ENCODE measurements at regions not wholly inside any gene's neighbourhood (a gene's known extent, or its start where the extent isn't known, plus 50 kb on each side); places are given as distances from the start of the nearest gene placed in this dataset.
"Not testable (repeated sequence)": the region's sequence is repeated elsewhere in the genome, so short reads cannot be mapped to it uniquely, and the experiment has no call there.

GRCh38 chr5:125486634-125487033, 740.2 kb upstream of the ZNF608 start:
- Histone ChIP-seq H3K36me3 (no peaks in the 10 kb centered on the region), H3K9me3 (no peaks in the 10 kb centered on the region), H3K4me3 (ENCODE audit: low read depth, low read length) (no peak overlapping the region), H3K4me1 (peaks cover 43% of the 10 kb centered on the region), H3K27me3 (no peaks in the 10 kb centered on the region)
- no peak for DNase-seq
- TF ChIP-seq, protein P1, sequence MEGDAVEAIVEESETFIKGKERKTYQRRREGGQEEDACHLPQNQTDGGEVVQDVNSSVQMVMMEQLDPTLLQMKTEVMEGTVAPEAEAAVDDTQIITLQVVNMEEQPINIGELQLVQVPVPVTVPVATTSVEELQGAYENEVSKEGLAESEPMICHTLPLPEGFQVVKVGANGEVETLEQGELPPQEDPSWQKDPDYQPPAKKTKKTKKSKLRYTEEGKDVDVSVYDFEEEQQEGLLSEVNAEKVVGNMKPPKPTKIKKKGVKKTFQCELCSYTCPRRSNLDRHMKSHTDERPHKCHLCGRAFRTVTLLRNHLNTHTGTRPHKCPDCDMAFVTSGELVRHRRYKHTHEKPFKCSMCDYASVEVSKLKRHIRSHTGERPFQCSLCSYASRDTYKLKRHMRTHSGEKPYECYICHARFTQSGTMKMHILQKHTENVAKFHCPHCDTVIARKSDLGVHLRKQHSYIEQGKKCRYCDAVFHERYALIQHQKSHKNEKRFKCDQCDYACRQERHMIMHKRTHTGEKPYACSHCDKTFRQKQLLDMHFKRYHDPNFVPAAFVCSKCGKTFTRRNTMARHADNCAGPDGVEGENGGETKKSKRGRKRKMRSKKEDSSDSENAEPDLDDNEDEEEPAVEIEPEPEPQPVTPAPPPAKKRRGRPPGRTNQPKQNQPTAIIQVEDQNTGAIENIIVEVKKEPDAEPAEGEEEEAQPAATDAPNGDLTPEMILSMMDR (IDR thresholded peaks at IDR 0.05; ENCODE audit: low read depth, low read length): no peak

DNA sequence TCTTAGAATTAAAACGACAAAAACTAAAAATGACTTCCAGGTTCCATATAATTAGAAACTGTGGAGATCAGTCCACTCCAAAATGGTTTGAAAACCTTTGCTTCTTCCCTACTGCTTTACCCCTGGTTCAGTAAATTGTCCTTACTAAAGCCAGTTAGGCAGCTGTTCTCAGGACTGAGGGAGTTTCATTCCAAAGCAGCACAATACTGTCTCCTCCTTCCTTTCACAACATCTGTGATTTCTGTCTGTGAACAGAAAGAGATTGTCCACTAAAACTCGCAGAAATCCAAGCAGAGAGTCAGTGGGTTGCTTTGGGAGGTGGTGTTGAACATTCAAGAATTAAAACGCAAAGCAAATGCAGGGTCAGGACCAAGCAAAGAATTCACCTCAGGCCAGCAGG, 740.8 kb upstream of the ZNF608 start:
- Histone ChIP-seq H3K9me3 (no peaks in the 10 kb centered on the region), H3K36me3 (no peaks in the 10 kb centered on the region), H3K4me1 (peaks cover 44% of the 10 kb centered on the region), H3K27me3 (no peaks in the 10 kb centered on the region), H3K4me3 (ENCODE audit: low read depth, low read length) (no peak overlapping the region)
- TF ChIP-seq, protein P1 (IDR thresholded peaks at IDR 0.05; ENCODE audit: low read depth, low read length): no peak
- no peak for DNase-seq

- not testable (repeated sequence) for H3K9me3 ChIP-seq; H3K4me3 ChIP-seq (ENCODE audit: low read depth, low read length); H3K36me3 ChIP-seq; DNase-seq; H3K27me3 ChIP-seq
- peaks cover 41% of the 10 kb centered on the region for H3K4me1 ChIP-seq
These were observed 741.2 kb upstream of the ZNF608 start for GRCh38 chr5:125487652-125488051.

GRCh38 chr5:125489146-125489545, 742.7 kb upstream of the ZNF608 start:
- Histone ChIP-seq H3K4me3 (ENCODE audit: low read depth, low read length) (no peak overlapping the region), H3K9me3 (no peaks in the 10 kb centered on the region), H3K36me3 (no peaks in the 10 kb centered on the region), H3K4me1 (peaks cover 37% of the 10 kb centered on the region), H3K27me3 (no peaks in the 10 kb centered on the region)
- no peak for DNase-seq
- TF ChIP-seq, protein P1 (IDR thresholded peaks at IDR 0.05; ENCODE audit: low read depth, low read length): no peak

DNA sequence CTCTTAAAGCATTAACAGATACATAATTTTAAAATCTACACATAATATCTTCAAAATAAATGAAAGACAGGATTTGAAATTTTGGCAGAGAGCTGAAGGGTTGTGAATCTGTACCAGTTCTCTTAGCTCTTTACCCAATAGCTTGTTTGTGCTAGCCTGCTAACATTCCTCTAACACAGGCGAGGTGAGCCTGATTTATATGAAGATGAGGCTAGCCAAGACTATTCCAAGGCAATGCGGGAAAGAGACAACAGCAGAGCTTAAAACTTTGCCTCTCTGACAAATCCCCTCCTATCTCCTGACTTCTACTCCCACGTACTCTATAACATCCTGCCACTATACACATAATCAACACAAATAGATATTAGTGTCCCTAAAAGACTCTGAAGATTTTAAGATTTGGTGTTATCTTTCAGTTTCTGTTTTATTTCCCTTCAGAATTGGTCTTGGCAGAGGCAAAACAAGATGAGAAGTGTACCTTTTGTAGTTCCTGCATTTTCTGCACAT, 745.6 kb upstream of the ZNF608 start:
- DNase-seq: no peak

DNA sequence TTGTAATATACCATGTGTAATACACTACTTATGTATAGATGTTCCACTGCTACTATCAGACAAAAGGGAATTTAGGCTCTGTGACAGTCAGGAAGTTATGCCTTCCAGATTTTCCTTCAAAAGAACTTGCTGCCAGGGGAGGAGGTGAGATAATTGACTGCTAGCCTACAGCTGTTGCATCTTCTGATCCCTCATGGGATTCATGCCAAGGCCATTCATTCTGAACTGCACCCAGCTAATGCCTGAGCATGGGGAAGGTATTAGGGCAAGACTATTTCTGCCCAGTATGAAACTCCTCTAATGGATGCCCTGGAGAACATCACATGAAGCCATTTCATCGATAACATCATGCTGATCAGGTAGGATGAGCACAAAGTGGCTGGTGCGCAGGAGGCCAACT, 746.5 kb upstream of the ZNF608 start:
- Histone ChIP-seq H3K9me3 (no peaks in the 10 kb centered on the region), H3K27me3 (no peaks in the 10 kb centered on the region), H3K36me3 (no peaks in the 10 kb centered on the region), H3K4me1 (peaks cover 12% of the 10 kb centered on the region), H3K4me3 (ENCODE audit: low read depth, low read length) (no peak overlapping the region)
- peak; percentile 54 for DNase-seq
- TF ChIP-seq, protein P1 (IDR thresholded peaks at IDR 0.05; ENCODE audit: low read depth, low read length): no peak

More for the DNA sequence above, 745.6 kb upstream of the ZNF608 start:
- Histone ChIP-seq H3K27me3 (no peaks in the 10 kb centered on the region), H3K36me3 (no peaks in the 10 kb centered on the region), H3K4me1 (peaks cover 17% of the 10 kb centered on the region), H3K9me3 (no peaks in the 10 kb centered on the region), H3K4me3 (ENCODE audit: low read depth, low read length) (peak overlapping the region; percentile 15)
- TF ChIP-seq, protein P1 (IDR thresholded peaks at IDR 0.05; ENCODE audit: low read depth, low read length): no peak

DNA sequence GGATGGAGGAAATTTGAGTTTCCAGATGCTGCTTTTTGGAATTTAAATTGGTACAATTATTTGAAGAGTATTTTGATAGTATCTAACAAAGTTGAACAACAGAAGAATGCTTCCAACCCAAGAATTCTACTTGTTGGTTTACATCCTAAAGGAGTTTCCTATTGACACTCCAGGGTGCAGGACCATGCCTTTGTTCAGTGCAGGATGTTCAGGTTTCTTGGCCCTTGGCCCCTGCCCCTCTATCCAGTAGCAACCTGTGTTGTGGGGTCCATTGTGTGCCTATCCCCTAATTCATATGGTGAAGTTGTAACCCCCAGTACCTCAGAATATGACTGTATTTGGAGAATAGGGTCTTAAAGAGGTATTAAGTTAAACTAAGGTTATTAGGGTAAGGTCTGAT, 750.0 kb upstream of the ZNF608 start:
- H3K27me3 ChIP-seq: no peaks in the 10 kb centered on the region
- peaks cover 12% of the 10 kb centered on the region for H3K4me1 ChIP-seq
- TF ChIP-seq, protein P1 (IDR thresholded peaks at IDR 0.05; ENCODE audit: low read depth, low read length): no peak
- no peaks in the 10 kb centered on the region for H3K36me3 ChIP-seq
- no peak for DNase-seq
- no peak overlapping the region for H3K4me3 ChIP-seq (ENCODE audit: low read depth, low read length)
- no peaks in the 10 kb centered on the region; the same call in 1 of the 2 replicates for H3K9me3 ChIP-seq
